DND-41 (cell line): ENCODE measurements at regions not wholly inside any gene's neighbourhood (a gene's known extent, or its start where the extent isn't known, plus 50 kb on each side); places are given as distances from the start of the nearest gene placed in this dataset.
"Not testable (repeated sequence)": the region's sequence is repeated elsewhere in the genome, so short reads cannot be mapped to it uniquely, and the experiment has no call there.

Experiments
- ATAC-seq: fragments of 200-7000 bp; cut with Tn5 transposase; 3 replicates; pipeline ENCODE4 v1.9.1; 2021; ENCODE audit warnings: low read depth; ENCODE audit not compliant: insufficient read depth
- DNase-seq: peaks from one replicate; pipeline ENCODE4 v3.0.0-alpha.2; 2020
- H2AFZ ChIP-seq: 2 replicates; pipeline ENCODE4 v1.6.0; 2012; ENCODE audit warnings: low read depth, low read length
- H3K27ac ChIP-seq: 2 replicates; pipeline ENCODE4 v1.5.1; 2012; ENCODE audit warnings: low read length, inconsistent platforms
- H3K27me3 ChIP-seq: fragments of 200-600 bp; sonication (generic); 2 replicates; pipeline ENCODE4 v1.6.0; 2012; ENCODE audit warnings: low read length, mild to moderate bottlenecking, inconsistent platforms; ENCODE audit not compliant: insufficient read depth, poor library complexity
- H3K36me3 ChIP-seq: 2 replicates; pipeline ENCODE4 v1.5.1; 2012; ENCODE audit warnings: low read length, inconsistent platforms; ENCODE audit not compliant: insufficient read depth
- H3K4me1 ChIP-seq: 2 replicates; pipeline ENCODE4 v1.5.1; 2012; ENCODE audit warnings: mild to moderate bottlenecking, low read length; ENCODE audit not compliant: insufficient read depth
- H3K4me2 ChIP-seq: 2 replicates; pipeline ENCODE4 v1.6.0; 2012; ENCODE audit warnings: mild to moderate bottlenecking, moderate library complexity, low read length, inconsistent platforms; ENCODE audit not compliant: insufficient read depth
- H3K4me3 ChIP-seq, 2 experiments: fragments of 200-600 bp in 1 of 2; shearing (Covaris generic) in 1 of 2; 2 replicates each; pipeline ENCODE4 v1.5.1; 2012 to 2016; ENCODE audit warnings: inconsistent platforms in 2 of 2, low read length in 2 of 2, mild to moderate bottlenecking in 2 of 2, low read depth in 1 of 2, moderate library complexity in 1 of 2
- H3K79me2 ChIP-seq: 2 replicates; pipeline ENCODE4 v1.6.0; 2012; ENCODE audit warnings: low read length, inconsistent platforms; ENCODE audit not compliant: insufficient read depth
- H3K9ac ChIP-seq: 2 replicates; pipeline ENCODE4 v1.6.0; 2012; ENCODE audit warnings: low read depth, mild to moderate bottlenecking, inconsistent platforms, low read length, moderate library complexity
- H3K9me3 ChIP-seq: 2 replicates; pipeline ENCODE4 v1.5.1; 2012; ENCODE audit warnings: low read length, moderate library complexity, mild to moderate bottlenecking, inconsistent platforms; ENCODE audit not compliant: insufficient read depth, severe bottlenecking
- H4K20me1 ChIP-seq: 2 replicates; pipeline ENCODE4 v1.6.0; 2012; ENCODE audit warnings: low read length; ENCODE audit not compliant: insufficient read depth
- CTCF ChIP-seq: IDR thresholded peaks from 2 replicates; pipeline ENCODE4 v1.5.1; 2012; ENCODE audit warnings: borderline replicate concordance, low read length, moderate library complexity, mild to moderate bottlenecking; ENCODE audit not compliant: poor library complexity, severe bottlenecking; ENCODE audit errors: extremely low read depth
- EZH2 ChIP-seq: IDR thresholded peaks from 3 replicates; pipeline ENCODE4 v1.6.1; 2012; ENCODE audit warnings: borderline replicate concordance, low read depth, mild to moderate bottlenecking, moderate library complexity, low read length, inconsistent platforms; ENCODE audit not compliant: severe bottlenecking

DNA sequence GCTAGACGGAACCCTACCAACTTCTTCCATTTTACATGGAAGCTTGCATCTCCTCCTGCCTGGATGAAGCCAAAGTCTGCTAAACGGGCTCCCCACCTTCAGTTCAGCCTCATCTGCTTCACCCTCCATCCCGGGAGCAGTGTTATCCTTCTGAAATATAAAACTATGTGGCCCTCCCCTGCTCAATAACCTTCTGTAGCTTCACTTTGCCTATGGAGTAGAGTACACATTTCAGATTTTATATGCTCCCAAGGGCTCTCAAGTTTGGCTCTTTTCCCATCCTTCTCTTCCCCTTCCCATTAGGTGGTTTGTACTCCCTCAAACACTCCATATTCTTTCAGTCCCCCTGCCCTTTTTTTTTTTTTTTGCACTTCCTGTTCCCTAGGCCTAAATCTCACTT is 115.9 kb upstream of the RAI2 start:
- Histone ChIP-seq H3K9ac (no peak overlapping the region), H3K36me3 (no peaks in the 10 kb centered on the region), H3K4me1 (no peaks in the 10 kb centered on the region), H3K27ac (no peak overlapping the region), H3K79me2 (no peaks in the 10 kb centered on the region), H3K4me2 (no peak overlapping the region), H3K27me3 (no peaks in the 10 kb centered on the region), H3K9me3 (no peaks in the 10 kb centered on the region), H3K4me3 (no peak overlapping the region), H4K20me1 (no peaks in the 10 kb centered on the region), H2AFZ (no peak overlapping the region)
- TF ChIP-seq CTCF (no peak), EZH2 (no peak)
- ATAC-seq (no peak), DNase-seq (no peak)

DNA sequence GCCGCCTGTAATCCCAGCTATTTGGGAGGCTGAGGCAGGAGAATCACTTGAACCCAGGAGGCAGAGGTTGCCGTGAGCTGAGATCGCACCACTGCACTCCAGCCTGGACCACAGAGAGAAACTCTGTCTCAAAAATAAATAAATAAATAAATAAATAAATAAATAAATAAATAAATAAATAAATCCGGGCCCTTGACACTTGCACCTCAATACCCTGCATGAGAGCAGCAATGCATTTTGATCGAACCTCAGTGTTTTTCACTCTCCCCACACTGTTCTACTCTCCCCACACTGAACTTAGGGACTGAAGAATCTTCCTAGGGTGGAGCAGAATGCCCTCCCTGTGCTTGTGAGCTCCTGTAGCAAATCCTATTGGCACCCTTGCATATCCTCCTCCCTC is 114.3 kb upstream of the RAI2 start:
- not testable (repeated sequence) for H3K36me3 ChIP-seq, H3K27ac ChIP-seq, H2AFZ ChIP-seq, H3K27me3 ChIP-seq, H3K4me3 ChIP-seq, H4K20me1 ChIP-seq, H3K9me3 ChIP-seq, DNase-seq, ATAC-seq, H3K4me1 ChIP-seq, H3K4me2 ChIP-seq, H3K79me2 ChIP-seq, H3K9ac ChIP-seq

DNA sequence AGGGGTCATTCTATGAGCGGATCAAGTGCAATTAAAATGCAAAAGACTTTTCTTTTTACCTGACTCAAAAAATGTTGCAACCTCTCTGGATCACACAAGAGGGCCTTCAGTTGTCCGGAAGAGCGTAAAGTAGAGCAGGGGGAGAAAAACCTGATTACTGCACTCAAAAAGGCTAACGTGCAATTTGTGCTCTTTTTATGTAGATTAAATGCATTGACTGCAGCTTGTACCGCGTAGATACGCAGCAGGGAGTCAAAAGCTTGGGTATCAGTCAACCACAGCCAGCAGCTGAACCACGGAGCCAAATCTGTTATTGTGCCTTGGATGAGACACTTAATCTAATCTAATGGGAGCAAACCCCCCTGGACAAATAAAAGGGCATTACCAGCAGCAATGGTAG is 107.3 kb upstream of the RAI2 start:
- no peak overlapping the region for H3K27ac ChIP-seq
- no peak overlapping the region for H3K9ac ChIP-seq
- ATAC-seq (no peak), DNase-seq (no peak)
- H3K36me3 ChIP-seq = no peaks in the 10 kb centered on the region
- H3K27me3 ChIP-seq = no peaks in the 10 kb centered on the region
- no peak overlapping the region for H3K4me2 ChIP-seq
- no peaks in the 10 kb centered on the region for H3K9me3 ChIP-seq
- H3K79me2 ChIP-seq = no peaks in the 10 kb centered on the region
- no peak overlapping the region for H2AFZ ChIP-seq
- no peak overlapping the region for H3K4me3 ChIP-seq
- no peaks in the 10 kb centered on the region for H3K4me1 ChIP-seq
- TF ChIP-seq EZH2 (no peak), CTCF (no peak)
- no peaks in the 10 kb centered on the region for H4K20me1 ChIP-seq

GRCh38 chrX:17967888-17968287 is 106.8 kb upstream of the RAI2 start:
- DNase-seq (no peak), ATAC-seq (no peak)
- Histone ChIP-seq H4K20me1 (no peaks in the 10 kb centered on the region), H3K4me1 (no peaks in the 10 kb centered on the region), H3K27me3 (no peaks in the 10 kb centered on the region), H2AFZ (no peak overlapping the region), H3K79me2 (no peaks in the 10 kb centered on the region), H3K27ac (no peak overlapping the region), H3K4me3 (no peak overlapping the region), H3K36me3 (no peaks in the 10 kb centered on the region), H3K9me3 (no peaks in the 10 kb centered on the region), H3K9ac (no peak overlapping the region), H3K4me2 (no peak overlapping the region)
- TF ChIP-seq EZH2 = no peak
- no peak for TF ChIP-seq CTCF
